Stomach (tissue), 4 donors: ENCODE measurements at regions not wholly inside any gene's neighbourhood (a gene's known extent, or its start where the extent isn't known, plus 50 kb on each side); places are given as distances from the start of the nearest gene placed in this dataset.

Experiments
- CTCF ChIP-seq, 7 experiments: fragments of 450-650 bp in 4 of 7; fragments of 200-600 bp in 3 of 7; sonication (generic) in 3 of 7; IDR thresholded peaks; one replicate each; pipeline ENCODE4 v1.5.1; 2016 to 2019; ENCODE audit warnings: antibody characterized with exemption in 7 of 7, control low read depth in 2 of 7, mild to moderate bottlenecking in 1 of 7
- EP300 ChIP-seq: sonication (generic); formaldehyde crosslinking; IDR thresholded peaks from one replicate; pipeline ENCODE4 v1.6.1; 2017; ENCODE audit warnings: antibody characterized with exemption
- POLR2A ChIP-seq, 4 donors: fragments of 450-650 bp; IDR thresholded peaks; one replicate each; pipeline ENCODE4 v1.6.1; 2016; ENCODE audit warnings: antibody characterized with exemption in 4 of 4, control low read depth in 2 of 4, mild to moderate bottlenecking in 1 of 4, moderate library complexity in 1 of 4
- POLR2AphosphoS5 ChIP-seq, 3 donors: sonication (generic); formaldehyde crosslinking; IDR thresholded peaks; one replicate each; pipeline ENCODE4 v1.6.1; 2016; ENCODE audit warnings: antibody characterized with exemption in 3 of 3

- TF ChIP-seq POLR2A (IDR thresholded peaks at IDR 0.05) (no peak), POLR2AphosphoS5 (IDR thresholded peaks at IDR 0.05) (no peak), CTCF (IDR thresholded peaks at IDR 0.05) (no peak), EP300 (no peak)
Observed at GRCh38 chr9:105021917-105022316, 94.0 kb upstream of the ABCA1 start.
